Adrenal gland (tissue), 9 donors: ENCODE measurements at regions not wholly inside any gene's neighbourhood (a gene's known extent, or its start where the extent isn't known, plus 50 kb on each side); places are given as distances from the start of the nearest gene placed in this dataset.
A peak's percentile ranks its signal among the peaks of the same experiment; 100 is the strongest.

Experiments
- DNase-seq, 7 donors: peaks; one replicate each; pipeline ENCODE4 v3.0.0-alpha.2; 2019 to 2020
- H3K27ac ChIP-seq, 5 donors: fragments of 200-600 bp; sonication (generic) in 4 of 5; 1 replicate in 3 of 5; 2 replicates in 2 of 5; pipeline versions ENCODE4 v1.5.1 to v1.8.0; 2016 to 2020; ENCODE audit warnings: mild to moderate bottlenecking in 1 of 5
- H3K27me3 ChIP-seq: fragments of 200-600 bp; 2 replicates; pipeline ENCODE4 v1.8.0; 2021
- H3K36me3 ChIP-seq, 2 donors: fragments of 200-600 bp; replicated peaks in 1 of 2; 1 replicate in 1 of 2; 2 replicates in 1 of 2; pipeline versions ENCODE4 v1.5.1 to v1.8.0; 2018 to 2022
- H3K4me1 ChIP-seq, 2 donors: fragments of 200-600 bp; replicated peaks in 1 of 2; 1 replicate in 1 of 2; 2 replicates in 1 of 2; pipeline versions ENCODE4 v1.5.1 to v1.8.0; 2018 to 2021
- H3K4me3 ChIP-seq, 4 donors: fragments of 200-600 bp; sonication (generic) in 3 of 4; one replicate each; pipeline ENCODE4 v1.5.1; 2016 to 2018
- H3K9me3 ChIP-seq, 3 donors: fragments of 200-600 bp; sonication (generic) in 1 of 3; replicated peaks in 1 of 3; 1 replicate in 2 of 3; 2 replicates in 1 of 3; pipeline versions ENCODE4 v1.5.1 to v1.8.0; 2016 to 2021
- POLR2A ChIP-seq, 2 donors: fragments of 450-650 bp; IDR thresholded peaks; one replicate each; pipeline ENCODE4 v1.6.1; 2017; ENCODE audit warnings: antibody characterized with exemption in 2 of 2, mild to moderate bottlenecking in 2 of 2, moderate library complexity in 1 of 2
- WGBS, 4 donors: extraction: QIAGEN DNeasy Blood & Tissue Kit in 2 of 4; methylation state at CpG; one replicate each; pipeline versions ENCODE4 v1.1.5 to v1.1.7; 2013 to 2017; 5-methylcytosine and 5-hydroxymethylcytosine counted together
- intact Hi-C, 2 donors: fragments of 100-400 bp; cut with DNase I; formaldehyde crosslinking; loops; one replicate each; pipeline versions ENCODE4 v1.14.1 to v1.15.0; 2022 to 2023
- TF ChIP-seq, protein P1 (sequence below), 6 experiments: fragments of 450-650 bp in 4 of 6; fragments of 200-600 bp in 2 of 6; sonication (generic) in 1 of 6; IDR thresholded peaks; 1 replicate in 5 of 6; 2 replicates in 1 of 6; pipeline versions ENCODE4 v1.5.1 to v1.8.0; 2016 to 2021; ENCODE audit warnings: antibody characterized with exemption in 6 of 6, mild to moderate bottlenecking in 2 of 6, moderate library complexity in 1 of 6
- donor health status: healthy with polysubstance abuse.
- donor health status: Bipolar disorder and iron deficiency.
- donor health status: DM: yes; HTN: yes; CAD: no.
- donor health status: DM: no; HTN: no; CAD: no.
- donor health status: DM: no; HTN: no; CAD: no.

DNA sequence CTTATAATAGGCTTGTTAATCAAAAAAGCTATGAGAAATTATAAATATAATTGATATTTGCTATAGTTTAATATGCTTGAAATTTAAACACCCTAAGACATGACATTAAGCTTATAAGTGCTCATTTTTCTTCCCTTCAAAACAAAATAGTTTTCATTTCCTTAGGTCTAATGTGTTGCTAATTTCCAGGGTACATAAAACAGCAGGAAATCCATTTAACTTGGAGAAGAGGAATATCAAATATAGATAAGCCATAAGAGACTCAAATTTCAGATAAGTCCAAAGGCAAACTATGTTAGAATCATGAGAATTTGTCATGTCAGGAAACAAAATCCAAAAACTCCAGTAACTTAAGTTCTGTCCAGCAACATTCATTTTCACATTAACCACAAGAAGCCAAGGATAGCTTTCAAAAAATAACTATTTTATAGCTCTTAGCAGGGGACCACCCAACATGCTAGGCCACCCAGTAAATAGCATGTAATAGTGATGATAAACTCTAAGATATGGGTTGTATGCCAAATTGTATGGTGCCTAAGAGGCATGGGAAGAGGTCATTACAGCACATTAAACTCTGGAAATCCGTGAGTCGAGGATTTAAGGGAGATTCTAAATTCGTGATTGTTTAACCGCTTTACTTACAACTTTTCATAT is 298.1 kb downstream of the CRPPA start:
- Histone ChIP-seq H3K36me3 (no peaks in the 10 kb centered on the region), H3K27ac (no peak overlapping the region), H3K4me3 (no peak overlapping the region), H3K4me1 (no peaks in the 10 kb centered on the region), H3K27me3 (no peaks in the 10 kb centered on the region), H3K9me3 (peaks cover 0 to 4% (median 0%) of the 10 kb centered on the region in 3 donors)
- 83 to 92% (median 89%) methylated on average over 4 of the region's 4 CpGs for WGBS, 4 donors
- no peak for DNase-seq
- TF ChIP-seq, protein P1, sequence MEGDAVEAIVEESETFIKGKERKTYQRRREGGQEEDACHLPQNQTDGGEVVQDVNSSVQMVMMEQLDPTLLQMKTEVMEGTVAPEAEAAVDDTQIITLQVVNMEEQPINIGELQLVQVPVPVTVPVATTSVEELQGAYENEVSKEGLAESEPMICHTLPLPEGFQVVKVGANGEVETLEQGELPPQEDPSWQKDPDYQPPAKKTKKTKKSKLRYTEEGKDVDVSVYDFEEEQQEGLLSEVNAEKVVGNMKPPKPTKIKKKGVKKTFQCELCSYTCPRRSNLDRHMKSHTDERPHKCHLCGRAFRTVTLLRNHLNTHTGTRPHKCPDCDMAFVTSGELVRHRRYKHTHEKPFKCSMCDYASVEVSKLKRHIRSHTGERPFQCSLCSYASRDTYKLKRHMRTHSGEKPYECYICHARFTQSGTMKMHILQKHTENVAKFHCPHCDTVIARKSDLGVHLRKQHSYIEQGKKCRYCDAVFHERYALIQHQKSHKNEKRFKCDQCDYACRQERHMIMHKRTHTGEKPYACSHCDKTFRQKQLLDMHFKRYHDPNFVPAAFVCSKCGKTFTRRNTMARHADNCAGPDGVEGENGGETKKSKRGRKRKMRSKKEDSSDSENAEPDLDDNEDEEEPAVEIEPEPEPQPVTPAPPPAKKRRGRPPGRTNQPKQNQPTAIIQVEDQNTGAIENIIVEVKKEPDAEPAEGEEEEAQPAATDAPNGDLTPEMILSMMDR (IDR thresholded peaks at IDR 0.05), result no peak
- no peak for TF ChIP-seq POLR2A (IDR thresholded peaks at IDR 0.05)
- intact Hi-C loops, result no loop called here

DNA sequence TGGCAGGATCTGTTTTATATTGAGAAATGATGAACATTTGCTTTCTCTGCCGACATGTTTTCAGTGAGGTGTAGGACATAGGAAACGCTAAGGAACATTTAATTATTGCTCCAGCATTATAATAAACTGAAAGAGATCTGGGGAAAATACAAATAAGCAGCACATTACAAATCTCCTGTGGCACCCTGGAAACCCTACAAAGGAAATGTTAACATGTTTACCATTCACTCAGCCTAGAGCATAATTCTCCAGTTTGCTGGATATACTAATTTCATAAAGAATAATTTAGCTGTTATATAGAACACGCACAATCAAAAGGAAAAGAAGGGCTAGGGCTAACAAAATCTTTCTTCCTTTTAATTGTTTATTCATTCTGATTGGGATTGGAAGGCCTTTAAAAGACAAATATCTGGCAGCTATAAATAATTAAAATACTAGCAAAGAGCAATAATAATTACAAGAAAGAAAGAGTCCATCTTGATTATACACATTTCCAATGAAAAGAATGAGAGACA is 299.4 kb downstream of the CRPPA start:
- Histone ChIP-seq H3K4me3 (no peak overlapping the region), H3K27ac (no peak overlapping the region), H3K4me1 (no peaks in the 10 kb centered on the region), H3K9me3 (peaks cover 0 to 2% (median 0%) of the 10 kb centered on the region in 3 donors), H3K36me3 (no peaks in the 10 kb centered on the region), H3K27me3 (no peaks in the 10 kb centered on the region)
- intact Hi-C loops, result no loop called here
- DNase-seq, result no peak
- WGBS, 4 donors, result 83 to 87% (median 84%) methylated on average over 3 of the region's 3 CpGs
- no peak for TF ChIP-seq POLR2A (IDR thresholded peaks at IDR 0.05)
- TF ChIP-seq, protein P1 (IDR thresholded peaks at IDR 0.05), result no peak

DNA sequence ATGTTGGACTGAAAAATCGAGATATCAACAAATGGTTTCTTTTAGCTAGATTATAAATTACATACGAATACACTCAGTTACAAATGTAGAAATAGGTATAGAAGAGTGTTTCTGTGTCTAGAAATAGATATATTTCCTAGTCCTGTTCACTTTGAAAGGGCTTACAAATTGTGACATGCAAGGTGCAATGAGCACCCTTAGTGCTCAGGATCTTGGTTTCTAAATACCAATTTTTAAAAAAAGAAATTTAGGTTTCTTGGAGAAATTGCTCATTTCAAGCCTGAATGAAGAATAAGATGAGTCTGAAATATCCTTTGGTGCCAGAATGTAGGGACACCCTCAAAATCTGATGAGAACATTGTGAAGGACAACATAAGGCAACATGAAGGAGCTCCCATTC is 306.0 kb downstream of the CRPPA start:
- TF ChIP-seq POLR2A (IDR thresholded peaks at IDR 0.05), result no peak
- TF ChIP-seq, protein P1 (IDR thresholded peaks at IDR 0.05), result no peak
- Histone ChIP-seq H3K36me3 (no peaks in the 10 kb centered on the region), H3K27me3 (no peaks in the 10 kb centered on the region), H3K4me3 (no peak overlapping the region), H3K4me1 (no peaks in the 10 kb centered on the region), H3K9me3 (no peaks in the 10 kb centered on the region), H3K27ac (no peak overlapping the region)
- intact Hi-C loops, result no loop called here
- 75 to 84% (median 81%) methylated on average over 2 of the region's 2 CpGs for WGBS, 4 donors
- DNase-seq, result no peak

DNA sequence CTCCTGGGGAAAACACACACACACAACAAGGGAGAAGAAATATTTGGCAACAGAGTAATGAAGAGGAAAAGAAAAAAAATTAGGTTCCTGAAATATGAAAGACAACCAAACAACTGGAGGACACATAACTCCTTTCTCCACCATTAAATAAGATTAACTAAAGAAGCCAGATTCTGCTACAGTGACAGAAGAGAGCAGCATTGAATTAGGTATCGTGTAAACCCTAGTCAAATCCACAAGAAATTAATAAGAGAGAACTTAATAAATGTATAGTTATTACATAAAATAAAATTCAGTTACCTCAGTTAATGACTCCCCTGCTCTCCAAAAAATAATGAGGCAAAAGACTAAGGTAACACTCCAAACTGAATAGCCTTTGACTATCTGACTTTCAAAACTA is 306.7 kb downstream of the CRPPA start:
- Histone ChIP-seq H3K4me1 (no peaks in the 10 kb centered on the region), H3K4me3 (no peak overlapping the region), H3K36me3 (no peaks in the 10 kb centered on the region), H3K27me3 (no peaks in the 10 kb centered on the region), H3K9me3 (no peaks in the 10 kb centered on the region), H3K27ac (no peak overlapping the region)
- intact Hi-C loops, result no loop called here
- TF ChIP-seq, protein P1 (IDR thresholded peaks at IDR 0.05), result peak in 1 of 6 experiments; percentile 11
- no peak for TF ChIP-seq POLR2A (IDR thresholded peaks at IDR 0.05)
- no peak for DNase-seq
- 73 to 84% (median 80%) methylated on average over 1 of the region's 1 CpG for WGBS, 4 donors
